ENCODE measurements at regions not wholly inside any gene's neighbourhood (a gene's known extent, or its start where the extent isn't known, plus 50 kb on each side); places are given as distances from the start of the nearest gene placed in this dataset.

- TF ChIP-seq CTCF (IDR thresholded peaks at IDR 0.05; ENCODE audit: low read depth, low read length) (no peak), POLR2A (IDR thresholded peaks at IDR 0.05; ENCODE audit: extremely low read depth, insufficient read length) (no peak)
Measured at GRCh38 chr20:50360921-50361320, 149.3 kb upstream of the PTPN1 start.

Measured in NB4 (cell line).